Neural crest cell (in vitro differentiated cells): ENCODE measurements at regions not wholly inside any gene's neighbourhood (a gene's known extent, or its start where the extent isn't known, plus 50 kb on each side); places are given as distances from the start of the nearest gene placed in this dataset.
"Not testable (repeated sequence)": the region's sequence is repeated elsewhere in the genome, so short reads cannot be mapped to it uniquely, and the experiment has no call there.

ENCODE experiments used
- DNase-seq: peaks from one replicate; pipeline ENCODE4 v3.0.0; 2021; ENCODE audit warnings: low read depth, mixed read lengths, low spot score
- H3K27ac Mint-ChIP-seq: one replicate; pipeline ENCODE4 v1.8.0; 2021; ENCODE audit warnings: mild to moderate bottlenecking, mixed read lengths; ENCODE audit not compliant: unreplicated experiment
- H3K27me3 Mint-ChIP-seq: 2 replicates; pipeline ENCODE4 v1.8.0; 2021; ENCODE audit warnings: low read depth, mild to moderate bottlenecking, mixed read lengths
- H3K36me3 Mint-ChIP-seq: 2 replicates; pipeline ENCODE4 v1.8.0; 2021; ENCODE audit warnings: low read depth, mild to moderate bottlenecking, mixed read lengths
- H3K4me1 Mint-ChIP-seq: 2 replicates; pipeline ENCODE4 v1.8.0; 2021; ENCODE audit warnings: mixed read lengths
- H3K4me3 Mint-ChIP-seq: one replicate; pipeline ENCODE4 v1.8.0; 2021; ENCODE audit warnings: mild to moderate bottlenecking, mixed read lengths
- H3K9me3 Mint-ChIP-seq: 2 replicates; pipeline ENCODE4 v1.8.0; 2021; ENCODE audit warnings: mixed read lengths
- CTCF ChIP-seq: fragments of 200-600 bp; sonication (generic); conservative IDR thresholded peaks from 2 replicates; pipeline ENCODE4 v1.5.0; 2021; ENCODE audit warnings: antibody characterized with exemption, mild to moderate bottlenecking

DNA sequence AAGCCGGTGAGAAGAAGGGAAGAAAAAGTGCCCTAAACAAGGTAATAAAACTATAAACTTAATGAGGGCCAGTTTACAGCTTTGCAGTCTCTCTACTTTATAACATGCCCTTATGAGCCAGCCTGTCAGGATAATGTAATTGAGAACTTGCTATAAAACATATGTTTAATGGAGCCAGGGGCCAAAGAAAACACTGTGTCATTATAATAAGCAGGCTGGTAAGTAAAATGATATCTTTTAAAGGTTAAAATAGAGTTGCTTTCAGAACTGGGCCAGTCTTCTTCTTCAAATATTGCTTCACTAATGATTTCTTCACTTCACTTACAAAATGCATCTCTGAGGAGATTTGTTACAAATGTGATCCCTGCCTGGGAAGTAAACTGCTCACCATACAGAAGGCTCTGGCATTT lies 192.5 kb downstream of the SHOX2 start:
- H3K36me3 Mint-ChIP-seq: no peaks in the 10 kb centered on the region

GRCh38 chr3:157912514-157913451 lies 193.4 kb downstream of the SHOX2 start:
- H3K27me3 Mint-ChIP-seq: no peaks in the 10 kb centered on the region
- H3K9me3 Mint-ChIP-seq: no peaks in the 10 kb centered on the region
- no peak for DNase-seq
- no peak overlapping the region for H3K4me3 Mint-ChIP-seq
- H3K36me3 Mint-ChIP-seq: no peaks in the 10 kb centered on the region
- TF ChIP-seq CTCF: no peak
- H3K4me1 Mint-ChIP-seq: no peaks in the 10 kb centered on the region
- no peak overlapping the region for H3K27ac Mint-ChIP-seq

More for the DNA sequence above, 192.5 kb downstream of the SHOX2 start:
- no peak overlapping the region for H3K27ac Mint-ChIP-seq
- no peaks in the 10 kb centered on the region for H3K9me3 Mint-ChIP-seq
- H3K4me3 Mint-ChIP-seq: no peak overlapping the region
- TF ChIP-seq CTCF: no peak
- no peaks in the 10 kb centered on the region for H3K4me1 Mint-ChIP-seq
- H3K27me3 Mint-ChIP-seq: no peaks in the 10 kb centered on the region
- DNase-seq: no peak

DNA sequence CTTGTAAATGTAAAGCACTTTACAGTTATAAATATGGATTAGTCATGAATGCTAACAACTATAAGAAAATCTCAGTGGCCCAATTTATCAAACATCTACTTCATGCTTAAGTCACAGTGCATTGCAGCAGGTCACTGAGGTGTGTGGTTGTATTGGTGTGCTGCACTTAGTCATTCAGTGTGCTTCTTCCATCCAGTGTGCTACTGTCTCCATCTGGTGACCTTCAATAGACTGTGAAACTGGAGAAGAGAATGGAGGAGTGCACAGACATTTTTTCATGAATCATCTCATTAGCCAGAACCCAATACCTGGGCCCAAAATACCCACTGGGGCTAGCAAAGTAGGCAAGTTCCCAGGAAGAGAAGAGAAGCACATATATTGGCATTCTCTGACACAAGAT lies 199.6 kb downstream of the SHOX2 start:
- Mint-ChIP-seq H3K36me3 (peaks cover 3% of the 10 kb centered on the region), H3K4me3 (no peak overlapping the region), H3K9me3 (peaks cover 6% of the 10 kb centered on the region), H3K27ac (no peak overlapping the region), H3K27me3 (no peaks in the 10 kb centered on the region), H3K4me1 (no peaks in the 10 kb centered on the region)
- no peak for TF ChIP-seq CTCF
- DNase-seq: no peak

DNA sequence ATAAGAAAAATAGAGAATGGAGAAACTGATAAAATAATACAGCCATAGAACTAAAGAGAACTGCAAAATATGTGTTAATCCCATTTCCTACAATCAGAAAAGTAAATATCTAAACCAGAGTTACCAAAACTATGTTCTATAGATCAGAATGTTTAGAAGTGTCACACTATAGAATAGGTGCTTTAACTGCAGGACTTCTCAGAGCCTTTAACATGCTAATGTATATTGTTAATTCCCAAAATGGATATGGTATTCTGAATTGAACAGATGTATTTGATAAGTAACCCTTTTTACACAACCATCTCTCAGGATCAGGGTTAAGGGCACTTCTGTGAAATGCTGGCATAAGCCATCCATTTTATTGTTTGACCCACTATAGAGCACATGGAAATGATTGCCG lies 200.3 kb downstream of the SHOX2 start:
- Mint-ChIP-seq H3K27ac (no peak overlapping the region), H3K36me3 (peaks cover 3% of the 10 kb centered on the region), H3K4me3 (no peak overlapping the region), H3K27me3 (no peaks in the 10 kb centered on the region), H3K9me3 (peaks cover 6% of the 10 kb centered on the region), H3K4me1 (no peaks in the 10 kb centered on the region)
- TF ChIP-seq CTCF: no peak
- no peak for DNase-seq

DNA sequence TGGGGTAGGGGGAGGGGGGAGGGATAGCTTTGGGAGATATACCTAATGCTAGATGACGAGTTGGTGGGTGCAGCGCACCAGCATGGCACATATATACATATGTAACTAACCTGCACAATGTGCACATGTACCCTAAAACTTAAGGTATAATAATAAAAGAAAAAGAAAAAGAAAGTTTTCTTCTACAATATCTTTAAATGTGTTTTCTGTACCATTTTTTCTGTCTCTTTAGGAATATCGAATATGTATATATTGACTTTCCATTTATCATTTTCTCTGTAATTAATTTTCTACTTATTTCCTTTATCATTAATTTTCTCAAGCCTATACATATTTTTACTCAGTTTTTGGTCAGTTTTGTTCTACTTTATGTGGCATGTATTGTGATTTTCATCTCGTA lies 203.5 kb downstream of the SHOX2 start:
- not testable (repeated sequence) for H3K4me1 Mint-ChIP-seq, H3K36me3 Mint-ChIP-seq, H3K4me3 Mint-ChIP-seq, H3K27ac Mint-ChIP-seq, H3K27me3 Mint-ChIP-seq, DNase-seq, H3K9me3 Mint-ChIP-seq

DNA sequence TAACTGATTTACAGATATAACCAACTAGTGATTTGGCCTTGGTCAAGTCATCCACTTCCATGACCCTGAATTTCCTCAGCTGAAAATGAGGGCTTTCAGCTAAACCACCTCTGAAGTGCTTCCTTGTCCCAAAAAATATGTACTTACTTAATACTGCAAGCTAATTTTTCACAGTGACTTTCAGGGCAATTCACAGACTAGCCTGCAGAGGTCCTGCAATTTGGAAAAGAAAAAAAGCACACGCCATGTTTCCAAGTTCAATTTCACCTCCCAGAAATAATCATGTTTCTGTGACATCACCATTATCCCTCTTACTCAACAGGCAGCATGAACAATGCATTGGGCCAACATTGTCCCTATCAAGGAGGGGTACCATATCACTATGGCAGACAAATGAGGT lies 218.2 kb downstream of the SHOX2 start:
- no peaks in the 10 kb centered on the region for H3K36me3 Mint-ChIP-seq
- DNase-seq: no peak
- no peak overlapping the region for H3K27ac Mint-ChIP-seq
- no peak for TF ChIP-seq CTCF
- H3K9me3 Mint-ChIP-seq: no peaks in the 10 kb centered on the region
- no peaks in the 10 kb centered on the region for H3K4me1 Mint-ChIP-seq
- H3K4me3 Mint-ChIP-seq: no peak overlapping the region
- H3K27me3 Mint-ChIP-seq: no peaks in the 10 kb centered on the region
